ENCODE measurements at regions not wholly inside any gene's neighbourhood (a gene's known extent, or its start where the extent isn't known, plus 50 kb on each side); places are given as distances from the start of the nearest gene placed in this dataset.

DNA sequence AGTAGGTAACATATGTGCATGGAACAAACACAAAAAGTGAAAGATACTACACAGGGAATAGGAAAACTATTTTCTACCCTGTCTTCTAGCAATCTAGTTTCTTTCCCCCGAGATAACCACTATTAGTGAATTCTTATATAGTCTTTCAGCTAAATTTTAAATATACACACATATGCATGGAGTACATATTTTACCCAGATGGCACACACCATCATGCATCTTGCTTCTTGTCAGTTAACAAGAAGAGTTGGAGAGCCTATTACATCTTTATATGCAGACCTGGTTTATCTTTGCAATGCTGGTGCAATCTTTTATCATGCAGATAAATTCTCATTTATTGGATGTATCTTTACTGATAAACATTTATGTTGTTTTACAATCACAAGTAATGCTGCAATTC, 100.4 kb downstream of the OTOR start:
- TF ChIP-seq, protein P1, sequence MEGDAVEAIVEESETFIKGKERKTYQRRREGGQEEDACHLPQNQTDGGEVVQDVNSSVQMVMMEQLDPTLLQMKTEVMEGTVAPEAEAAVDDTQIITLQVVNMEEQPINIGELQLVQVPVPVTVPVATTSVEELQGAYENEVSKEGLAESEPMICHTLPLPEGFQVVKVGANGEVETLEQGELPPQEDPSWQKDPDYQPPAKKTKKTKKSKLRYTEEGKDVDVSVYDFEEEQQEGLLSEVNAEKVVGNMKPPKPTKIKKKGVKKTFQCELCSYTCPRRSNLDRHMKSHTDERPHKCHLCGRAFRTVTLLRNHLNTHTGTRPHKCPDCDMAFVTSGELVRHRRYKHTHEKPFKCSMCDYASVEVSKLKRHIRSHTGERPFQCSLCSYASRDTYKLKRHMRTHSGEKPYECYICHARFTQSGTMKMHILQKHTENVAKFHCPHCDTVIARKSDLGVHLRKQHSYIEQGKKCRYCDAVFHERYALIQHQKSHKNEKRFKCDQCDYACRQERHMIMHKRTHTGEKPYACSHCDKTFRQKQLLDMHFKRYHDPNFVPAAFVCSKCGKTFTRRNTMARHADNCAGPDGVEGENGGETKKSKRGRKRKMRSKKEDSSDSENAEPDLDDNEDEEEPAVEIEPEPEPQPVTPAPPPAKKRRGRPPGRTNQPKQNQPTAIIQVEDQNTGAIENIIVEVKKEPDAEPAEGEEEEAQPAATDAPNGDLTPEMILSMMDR (IDR thresholded peaks at IDR 0.05; ENCODE audit: borderline replicate concordance, extremely low read depth, low read length, poor library complexity, severe bottlenecking) = no peak
- TF ChIP-seq EZH2 (IDR thresholded peaks at IDR 0.05; ENCODE audit: borderline replicate concordance, low read depth, low read length, severe bottlenecking) = no peak

Measured in DND-41 (cell line).